IMR-90 (cell line): ENCODE measurements at regions not wholly inside any gene's neighbourhood (a gene's known extent, or its start where the extent isn't known, plus 50 kb on each side); places are given as distances from the start of the nearest gene placed in this dataset.

Experiments used
- ATAC-seq: fragments of 200-7000 bp; cut with Tn5 transposase; 2 replicates; pipeline ENCODE4 v1.9.1; 2020; ENCODE audit warnings: low read depth, mild to moderate bottlenecking, moderate library complexity
- BruUV-seq: library from RNA; stranded (reverse); fragments of 400-500 nt; replicated peaks from 2 replicates; lab custom pipeline; 2021; lab: Mats Ljungman, UMichigan
- CTCF ChIA-PET: fragments of 300-600 bp; formaldehyde crosslinking; extraction: SDS; loops from one replicate; lab custom pipeline; 2021; ENCODE audit warnings: antibody characterized with exemption; lab: Yijun Ruan, JAX
- POLR2A ChIA-PET: fragments of 300-600 bp; sonication (Branson Sonifier 250); formaldehyde crosslinking; loops from one replicate; lab custom pipeline; 2022; ENCODE audit warnings: antibody characterized with exemption; ENCODE audit not compliant: unreplicated experiment; lab: Charles Lee
- DNase-seq: peaks from one replicate; pipeline ENCODE4 v3.0.0; 2013
- H2AFZ ChIP-seq: replicated peaks from 2 replicates; pipeline ENCODE3; 2013; ENCODE audit warnings: low read length, mild to moderate bottlenecking; ENCODE audit not compliant: poor library complexity
- H2AK5ac ChIP-seq: 2 replicates; pipeline ENCODE4 v1.6.1; 2013; ENCODE audit warnings: low read depth, low read length, inconsistent platforms
- H2AK9ac ChIP-seq: replicated peaks from 2 replicates; pipeline ENCODE3; 2013; ENCODE audit warnings: mild to moderate bottlenecking, low read depth, low read length, moderate library complexity; ENCODE audit not compliant: poor library complexity
- H2BK120ac ChIP-seq: 2 replicates; pipeline ENCODE4 v1.6.1; 2013; ENCODE audit warnings: low read depth, low read length, inconsistent platforms
- H2BK15ac ChIP-seq: 3 replicates; pipeline ENCODE4 v1.6.1; 2013; ENCODE audit warnings: low read depth, low read length, inconsistent platforms
- H2BK20ac ChIP-seq: 2 replicates; pipeline ENCODE4 v1.6.1; 2013; ENCODE audit warnings: low read depth, mild to moderate bottlenecking, inconsistent platforms, low read length, moderate library complexity
- H2BK5ac ChIP-seq: 2 replicates; pipeline ENCODE4 v1.6.1; 2013; ENCODE audit warnings: mild to moderate bottlenecking, low read depth, low read length, inconsistent platforms; ENCODE audit not compliant: poor library complexity, severe bottlenecking
- H3K14ac ChIP-seq: replicated peaks from 2 replicates; pipeline ENCODE4 v1.6.1; 2013; ENCODE audit warnings: low read depth, low read length, inconsistent platforms
- H3K18ac ChIP-seq: 2 replicates; pipeline ENCODE4 v1.6.1; 2013; ENCODE audit warnings: low read depth, low read length, control low read depth
- H3K23ac ChIP-seq: 2 replicates; pipeline ENCODE4 v1.6.1; 2013; ENCODE audit warnings: low read depth, low read length, inconsistent platforms
- H3K27ac ChIP-seq: 2 replicates; pipeline ENCODE4 v1.5.1; 2013; ENCODE audit warnings: mild to moderate bottlenecking, control low read depth, low read length; ENCODE audit not compliant: insufficient read depth
- H3K27me3 ChIP-seq: 2 replicates; pipeline ENCODE4 v1.6.1; 2013; ENCODE audit warnings: low read length; ENCODE audit not compliant: control insufficient read depth, insufficient read depth
- H3K36me3 ChIP-seq: 2 replicates; pipeline ENCODE4 v1.6.1; 2013; ENCODE audit warnings: low read length, mixed read lengths; ENCODE audit not compliant: control insufficient read depth, insufficient read depth
- H3K4ac ChIP-seq: 2 replicates; pipeline ENCODE4 v1.6.1; 2013; ENCODE audit warnings: low read depth, low read length, inconsistent platforms
- H3K4me1 ChIP-seq: 2 replicates; pipeline ENCODE4 v1.6.1; 2013; ENCODE audit warnings: low read length, mixed read lengths; ENCODE audit not compliant: control insufficient read depth, insufficient read depth
- H3K4me2 ChIP-seq: 2 replicates; pipeline ENCODE4 v1.6.1; 2013; ENCODE audit warnings: low read depth, mild to moderate bottlenecking, control low read depth, low read length, moderate library complexity
- H3K4me3 ChIP-seq: 2 replicates; pipeline ENCODE4 v1.5.1; 2013; ENCODE audit warnings: low read depth, mild to moderate bottlenecking, control low read depth, low read length, moderate library complexity; ENCODE audit not compliant: insufficient read depth
- H3K56ac ChIP-seq: 2 replicates; pipeline ENCODE4 v1.6.1; 2013; ENCODE audit warnings: low read length, inconsistent platforms; ENCODE audit not compliant: insufficient read depth; ENCODE audit errors: extremely low read depth
- H3K79me1 ChIP-seq, 2 experiments: 2 replicates each; pipeline ENCODE4 v1.6.1; 2013; ENCODE audit warnings: low read length in 2 of 2, inconsistent platforms in 1 of 2, low read depth in 1 of 2
- H3K9ac ChIP-seq: 2 replicates; pipeline ENCODE4 v1.6.1; 2013; ENCODE audit warnings: low read depth, low read length, control low read depth
- H3K9me1 ChIP-seq: 2 replicates; pipeline ENCODE4 v1.6.1; 2013; ENCODE audit warnings: low read length, inconsistent platforms; ENCODE audit not compliant: insufficient read depth
- H3K9me3 ChIP-seq: 2 replicates; pipeline ENCODE4 v1.6.1; 2013; ENCODE audit warnings: low read length; ENCODE audit not compliant: control insufficient read depth, insufficient read depth
- H4K20me1 ChIP-seq: 2 replicates; pipeline ENCODE4 v1.6.1; 2013; ENCODE audit warnings: low read length, inconsistent platforms; ENCODE audit not compliant: insufficient read depth
- H4K5ac ChIP-seq: 2 replicates; pipeline ENCODE4 v1.6.1; 2013; ENCODE audit warnings: mild to moderate bottlenecking, low read depth, low read length, control low read depth
- H4K8ac ChIP-seq, 2 experiments: 2 replicates each; pipeline ENCODE4 v1.6.1; 2013; ENCODE audit warnings: low read depth in 2 of 2, low read length in 2 of 2, control low read depth in 1 of 2, inconsistent platforms in 1 of 2
- H4K91ac ChIP-seq: 2 replicates; pipeline ENCODE4 v1.6.1; 2013; ENCODE audit warnings: low read depth, low read length, inconsistent platforms; ENCODE audit not compliant: insufficient read depth
- ELK1 ChIP-seq: fragments of 150-350 bp; IDR thresholded peaks from 2 replicates; pipeline ENCODE4 v1.6.1; 2016; ENCODE audit warnings: low read depth, mild to moderate bottlenecking, low read length, moderate library complexity, borderline replicate concordance
- WGBS, 2 experiments: methylation state at CpG; one replicate each; pipeline versions ENCODE4 v1.1.5 to v1.1.7; 2013; ENCODE audit warnings: missing lambda C conversion rate in 2 of 2; ENCODE audit not compliant: insufficient read length in 1 of 2; ENCODE audit errors: extremely low coverage in 2 of 2; 5-methylcytosine and 5-hydroxymethylcytosine counted together
- dilution Hi-C: fragments of 300-500 bp; cut with HindIII; formaldehyde crosslinking; loops from one replicate; pipeline ENCODE4 v1.14.3; 2018; ENCODE audit warnings: low sequenced_read_pairs; ENCODE audit not compliant: unreplicated experiment
- in situ Hi-C: fragments of 300-500 bp; cut with MboI; formaldehyde crosslinking; loops from 3 replicates; pipeline ENCODE4 v1.14.3; 2019; ENCODE audit warnings: low sequenced_read_pairs, inconsistent platforms, mixed read lengths
- intact Hi-C: fragments of 100-400 bp; cut with micrococcal nuclease; formaldehyde crosslinking; loops from 2 replicates; pipeline ENCODE4 v1.10.0; 2022

- Histone ChIP-seq H2AFZ (no peak overlapping the region), H3K18ac (no peak overlapping the region), H2AK9ac (no peak overlapping the region), H3K4me1 (no peaks in the 10 kb centered on the region), H3K9me3 (0 out of 2 replicates have a peak, but pooled peaks cover 1% of the 10 kb centered on the region), H2AK5ac (no peak overlapping the region), H2BK15ac (no peak overlapping the region), H4K91ac (no peak overlapping the region), H3K14ac (no peak overlapping the region), H4K8ac (no peak overlapping the region), H3K27me3 (no peaks in the 10 kb centered on the region; the same call in 1 of the 2 replicates), H3K4me2 (no peak overlapping the region), H2BK120ac (no peak overlapping the region), H3K36me3 (no peaks in the 10 kb centered on the region), H3K56ac (no peak overlapping the region), H3K9me1 (no peaks in the 10 kb centered on the region), H3K4me3 (no peak overlapping the region), H3K27ac (no peak overlapping the region), H3K23ac (no peak overlapping the region), H2BK5ac (no peak overlapping the region), H3K9ac (no peak overlapping the region), H3K79me1 (no peaks in the 10 kb centered on the region), H4K5ac (no peak overlapping the region), H2BK20ac (no peak overlapping the region), H3K4ac (no peak overlapping the region), H4K20me1 (no peaks in the 10 kb centered on the region)
- dilution Hi-C loops (no loop called here), in situ Hi-C loops (no loop called here), intact Hi-C loops (no loop called here)
- 60% methylated on average over 1 of the region's 3 CpGs; no CpG with 5 or more reads in 1 of the 2 experiments for WGBS, 2 experiments
- CTCF ChIA-PET: no interaction called here
- ATAC-seq (no peak), DNase-seq (no peak)
- no TSS peak for BruUV-seq
- no peak for TF ChIP-seq ELK1
- POLR2A ChIA-PET: no interaction called here
Measured at GRCh38 chr9:7433508-7434292, 365.9 kb downstream of the DMAC1 start.
